ENCODE measurements at regions not wholly inside any gene's neighbourhood (a gene's known extent, or its start where the extent isn't known, plus 50 kb on each side); places are given as distances from the start of the nearest gene placed in this dataset.
A peak's percentile ranks its signal among the peaks of the same experiment; 100 is the strongest.

DNA sequence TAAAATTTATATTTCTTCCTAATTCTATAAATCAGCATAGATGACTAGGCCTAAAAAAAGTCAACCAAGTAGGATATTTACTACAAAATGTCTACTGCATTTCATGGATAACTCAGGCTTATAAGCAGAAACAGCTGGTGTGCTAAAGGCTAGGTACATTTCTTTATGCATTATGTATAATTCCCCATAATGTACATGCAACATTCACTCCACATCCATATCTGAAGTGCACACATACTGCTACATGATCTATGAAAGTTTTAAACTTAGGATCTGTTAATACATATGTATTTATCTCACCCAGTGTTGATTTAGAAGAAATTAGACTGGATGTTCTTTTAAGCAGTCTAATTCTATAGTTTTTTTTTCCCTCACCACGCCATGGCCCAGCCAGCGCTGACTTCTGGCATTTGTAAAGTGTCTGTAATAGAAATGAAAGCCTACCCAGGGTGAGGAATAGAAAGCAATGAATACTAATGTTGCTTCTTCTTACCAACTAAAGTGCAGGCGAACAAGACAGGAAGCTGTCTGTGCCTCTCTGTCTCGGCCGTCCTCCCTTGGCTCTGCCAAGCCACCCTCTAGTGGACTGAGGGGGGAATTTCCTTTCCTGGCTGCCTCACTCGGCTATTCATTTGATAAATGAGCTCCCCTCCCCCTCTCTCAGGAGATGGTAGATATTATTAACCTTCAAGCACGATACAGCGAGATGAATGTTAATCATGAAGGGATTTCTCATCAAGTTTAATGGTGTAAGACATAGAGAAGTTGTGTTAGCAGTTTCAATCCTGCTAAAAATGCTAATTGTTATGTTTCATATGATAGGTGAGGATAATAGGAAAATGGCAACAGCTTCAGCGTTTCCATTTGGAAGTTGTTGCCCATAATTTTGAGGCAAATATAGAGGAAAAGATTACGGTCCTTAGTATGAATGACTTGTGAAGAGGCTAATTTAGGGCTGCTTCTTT is 384.5 kb downstream of the MTX2 start:
- POLR2A ChIA-PET: interaction anchor here (1.1 kb wide), 1 partner anchor 22 kb away, joined by 3 read pairs; no protein-coding TSS in a partner anchor
- H3K27me3 Mint-ChIP-seq (ENCODE audit: low read depth): peaks cover 16% of the 10 kb centered on the region
- DNase-seq (ENCODE audit: low spot score) (peak; percentile 74), ATAC-seq (peak; percentile 98)
- TF ChIP-seq, protein P1, sequence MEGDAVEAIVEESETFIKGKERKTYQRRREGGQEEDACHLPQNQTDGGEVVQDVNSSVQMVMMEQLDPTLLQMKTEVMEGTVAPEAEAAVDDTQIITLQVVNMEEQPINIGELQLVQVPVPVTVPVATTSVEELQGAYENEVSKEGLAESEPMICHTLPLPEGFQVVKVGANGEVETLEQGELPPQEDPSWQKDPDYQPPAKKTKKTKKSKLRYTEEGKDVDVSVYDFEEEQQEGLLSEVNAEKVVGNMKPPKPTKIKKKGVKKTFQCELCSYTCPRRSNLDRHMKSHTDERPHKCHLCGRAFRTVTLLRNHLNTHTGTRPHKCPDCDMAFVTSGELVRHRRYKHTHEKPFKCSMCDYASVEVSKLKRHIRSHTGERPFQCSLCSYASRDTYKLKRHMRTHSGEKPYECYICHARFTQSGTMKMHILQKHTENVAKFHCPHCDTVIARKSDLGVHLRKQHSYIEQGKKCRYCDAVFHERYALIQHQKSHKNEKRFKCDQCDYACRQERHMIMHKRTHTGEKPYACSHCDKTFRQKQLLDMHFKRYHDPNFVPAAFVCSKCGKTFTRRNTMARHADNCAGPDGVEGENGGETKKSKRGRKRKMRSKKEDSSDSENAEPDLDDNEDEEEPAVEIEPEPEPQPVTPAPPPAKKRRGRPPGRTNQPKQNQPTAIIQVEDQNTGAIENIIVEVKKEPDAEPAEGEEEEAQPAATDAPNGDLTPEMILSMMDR (IDR thresholded peaks at IDR 0.05): peak; percentile 91
- 0 out of 2 replicates have a peak, but pooled peaks have one; percentile 19 for TF ChIP-seq SP1 (CRISPR knock-in tag; conservative IDR thresholded peaks at IDR 0.05)
- no peak for TF ChIP-seq NR1H2 (CRISPR knock-in tag; IDR thresholded peaks at IDR 0.05)
- no peak for TF ChIP-seq GRHL2 (CRISPR knock-in tag; IDR thresholded peaks at IDR 0.05; ENCODE audit: insufficient replicate concordance, severe bottlenecking)
- TF ChIP-seq, protein P2, sequence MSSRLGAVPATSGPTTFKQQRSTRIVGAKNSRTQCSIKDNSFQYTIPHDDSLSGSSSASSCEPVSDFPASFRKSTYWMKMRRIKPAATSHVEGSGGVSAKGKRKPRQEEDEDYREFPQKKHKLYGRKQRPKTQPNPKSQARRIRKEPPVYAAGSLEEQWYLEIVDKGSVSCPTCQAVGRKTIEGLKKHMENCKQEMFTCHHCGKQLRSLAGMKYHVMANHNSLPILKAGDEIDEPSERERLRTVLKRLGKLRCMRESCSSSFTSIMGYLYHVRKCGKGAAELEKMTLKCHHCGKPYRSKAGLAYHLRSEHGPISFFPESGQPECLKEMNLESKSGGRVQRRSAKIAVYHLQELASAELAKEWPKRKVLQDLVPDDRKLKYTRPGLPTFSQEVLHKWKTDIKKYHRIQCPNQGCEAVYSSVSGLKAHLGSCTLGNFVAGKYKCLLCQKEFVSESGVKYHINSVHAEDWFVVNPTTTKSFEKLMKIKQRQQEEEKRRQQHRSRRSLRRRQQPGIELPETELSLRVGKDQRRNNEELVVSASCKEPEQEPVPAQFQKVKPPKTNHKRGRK (CRISPR knock-in tag; IDR thresholded peaks at IDR 0.05; ENCODE audit: borderline replicate concordance): no peak
- no peaks in the 10 kb centered on the region for H3K9me3 Mint-ChIP-seq
- peaks cover 39% of the 10 kb centered on the region for H3K4me1 Mint-ChIP-seq
- 0 out of 2 replicates have a peak overlapping the region, but pooled peaks have one; percentile 21 for H3K4me3 Mint-ChIP-seq
- no peak overlapping the region for H3K27ac Mint-ChIP-seq
- CTCF ChIA-PET: interaction anchor here (0.5 to 4.1 kb wide), 77 partner anchors 9 to 1109 kb away, joined by 3 to 117 read pairs (median 4); no protein-coding TSS in a partner anchor
- H3K36me3 Mint-ChIP-seq: no peaks in the 10 kb centered on the region

DNA sequence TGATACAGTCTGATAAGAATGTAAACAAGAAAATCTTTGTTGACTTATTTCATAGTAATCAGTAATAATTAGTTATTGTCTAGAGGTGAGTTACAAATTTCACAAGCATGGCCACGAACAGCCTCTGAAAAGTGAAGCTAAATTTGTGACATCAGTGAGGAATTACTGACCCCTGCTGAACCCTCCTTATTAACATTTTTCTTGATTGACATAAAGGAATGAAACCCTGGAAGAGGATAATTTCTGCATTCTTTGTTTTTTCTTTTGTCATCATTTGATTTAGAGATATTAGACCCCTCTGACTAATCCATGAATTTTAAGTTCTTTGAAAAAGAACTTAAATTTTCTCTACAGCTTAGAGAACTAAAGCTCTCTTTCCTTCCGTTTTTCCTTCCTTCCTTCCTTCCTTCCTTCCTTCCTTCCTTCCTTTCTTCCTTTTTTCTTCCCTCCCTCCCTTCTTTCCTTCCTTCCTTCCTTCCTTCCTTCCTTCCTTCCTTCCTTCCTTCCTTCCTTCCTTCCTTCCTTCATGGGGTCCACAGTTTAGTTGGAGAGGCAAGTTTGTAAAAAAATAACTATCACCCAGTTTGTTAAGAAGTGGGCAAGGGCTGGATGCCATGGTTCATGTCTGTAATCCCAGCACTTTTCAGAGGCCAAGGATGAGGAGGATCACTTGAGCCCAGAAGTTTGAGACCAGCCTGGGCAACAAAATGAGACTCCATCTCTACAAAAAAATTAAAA is 387.0 kb downstream of the MTX2 start:
- Mint-ChIP-seq H3K4me3 (no peak overlapping the region), H3K4me1 (peaks cover 28% of the 10 kb centered on the region), H3K27me3 (ENCODE audit: low read depth) (peaks cover 21% of the 10 kb centered on the region), H3K36me3 (no peaks in the 10 kb centered on the region), H3K27ac (no peak overlapping the region), H3K9me3 (no peaks in the 10 kb centered on the region)
- ChIA-PET CTCF (interaction anchor here (3.4 kb wide), 1 partner anchor 159 kb away, joined by 117 read pairs; no protein-coding TSS in a partner anchor), POLR2A (no interaction called here)
- DNase-seq (ENCODE audit: low spot score): no peak
- no peak for ATAC-seq
- no peak for TF ChIP-seq ETV6 (CRISPR knock-in tag; IDR thresholded peaks at IDR 0.05)
- TF ChIP-seq ZNF219 (CRISPR knock-in tag; IDR thresholded peaks at IDR 0.05; ENCODE audit: borderline replicate concordance): no peak
- TF ChIP-seq, protein P3, sequence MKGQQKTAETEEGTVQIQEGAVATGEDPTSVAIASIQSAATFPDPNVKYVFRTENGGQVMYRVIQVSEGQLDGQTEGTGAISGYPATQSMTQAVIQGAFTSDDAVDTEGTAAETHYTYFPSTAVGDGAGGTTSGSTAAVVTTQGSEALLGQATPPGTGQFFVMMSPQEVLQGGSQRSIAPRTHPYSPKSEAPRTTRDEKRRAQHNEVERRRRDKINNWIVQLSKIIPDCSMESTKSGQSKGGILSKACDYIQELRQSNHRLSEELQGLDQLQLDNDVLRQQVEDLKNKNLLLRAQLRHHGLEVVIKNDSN (CRISPR knock-in tag; IDR thresholded peaks at IDR 0.05): no peak
- TF ChIP-seq NFE2L1 (CRISPR knock-in tag; IDR thresholded peaks at IDR 0.05): no peak
- no peak for TF ChIP-seq GRHL2 (CRISPR knock-in tag; IDR thresholded peaks at IDR 0.05; ENCODE audit: insufficient replicate concordance, severe bottlenecking)
- no peak for TF ChIP-seq SMAD3 (CRISPR knock-in tag; IDR thresholded peaks at IDR 0.05; ENCODE audit: borderline replicate concordance)
- no peak for TF ChIP-seq ZNF396 (CRISPR knock-in tag; IDR thresholded peaks at IDR 0.05; ENCODE audit: borderline replicate concordance)

DNA sequence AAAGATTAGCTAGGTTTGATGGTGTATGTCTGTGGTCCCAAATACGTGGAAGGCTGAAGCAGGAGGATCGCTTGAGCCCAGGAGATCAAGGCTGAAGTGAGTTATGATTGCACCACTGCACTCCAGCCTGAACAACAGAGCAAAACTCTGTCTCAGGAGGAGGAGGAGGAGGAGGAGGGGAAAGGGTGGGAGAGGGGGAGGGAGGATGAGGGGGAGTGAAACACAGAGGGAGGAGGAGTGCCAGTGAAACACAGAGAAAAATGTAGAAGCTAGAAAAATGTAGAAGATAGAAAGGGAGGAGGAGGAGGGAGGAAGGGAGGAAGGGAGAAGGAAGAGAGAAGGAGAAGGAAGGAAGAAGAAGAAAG is 387.5 kb downstream of the MTX2 start:
- H3K4me1 Mint-ChIP-seq: peaks cover 28% of the 10 kb centered on the region
- H3K9me3 Mint-ChIP-seq: peaks cover 3% of the 10 kb centered on the region; the same call in 1 of the 2 replicates
- ChIA-PET POLR2A (no interaction called here), CTCF (interaction anchor here (3.4 kb wide), 1 partner anchor 158 kb away, joined by 117 read pairs; no protein-coding TSS in a partner anchor)
- H3K4me3 Mint-ChIP-seq: no peak overlapping the region
- H3K36me3 Mint-ChIP-seq: no peaks in the 10 kb centered on the region
- ATAC-seq: no peak
- H3K27me3 Mint-ChIP-seq (ENCODE audit: low read depth): peaks cover 27% of the 10 kb centered on the region
- no peak for TF ChIP-seq NR2C2 (CRISPR knock-in tag; IDR thresholded peaks at IDR 0.05)
- no peak for DNase-seq (ENCODE audit: low spot score)
- no peak overlapping the region for H3K27ac Mint-ChIP-seq

Data from WTC11 (cell line).